ENCODE measurements at regions not wholly inside any gene's neighbourhood (a gene's known extent, or its start where the extent isn't known, plus 50 kb on each side); places are given as distances from the start of the nearest gene placed in this dataset.
A peak's percentile ranks its signal among the peaks of the same experiment; 100 is the strongest.
"Not testable (repeated sequence)": the region's sequence is repeated elsewhere in the genome, so short reads cannot be mapped to it uniquely, and the experiment has no call there.

DNA sequence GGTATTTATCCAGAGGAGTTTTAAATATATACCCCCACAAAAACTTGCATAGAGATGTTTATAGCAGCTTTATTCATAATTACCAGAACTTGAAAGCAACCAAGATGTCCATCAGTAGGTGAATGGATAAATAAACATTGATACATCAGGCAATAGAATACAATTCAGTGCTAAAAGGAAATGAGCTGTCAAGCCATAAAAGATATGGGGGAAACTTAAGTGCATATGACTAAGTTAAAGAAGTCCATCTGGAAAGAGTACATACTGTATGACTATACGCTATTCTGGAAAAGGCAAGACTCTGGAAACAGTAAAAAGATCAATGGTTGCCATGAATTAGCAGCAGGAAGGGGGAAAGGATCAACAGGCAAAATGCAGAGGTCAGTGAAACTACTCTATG lies 366.7 kb downstream of the HHIPL2 start:
- Histone ChIP-seq H3K36me3 (ENCODE audit: control insufficient read depth, insufficient read depth, low read length) (no peaks in the 10 kb centered on the region), H3K27me3 (replicated peaks; ENCODE audit: control insufficient read depth, insufficient read depth, low read length) (no peaks in the 10 kb centered on the region), H3K4me3 (replicated peaks; ENCODE audit: low read depth, low read length) (no peak overlapping the region)
- DNase-seq (ENCODE audit: extremely low read depth, insufficient read length) = no peak
- TF ChIP-seq, protein P1, sequence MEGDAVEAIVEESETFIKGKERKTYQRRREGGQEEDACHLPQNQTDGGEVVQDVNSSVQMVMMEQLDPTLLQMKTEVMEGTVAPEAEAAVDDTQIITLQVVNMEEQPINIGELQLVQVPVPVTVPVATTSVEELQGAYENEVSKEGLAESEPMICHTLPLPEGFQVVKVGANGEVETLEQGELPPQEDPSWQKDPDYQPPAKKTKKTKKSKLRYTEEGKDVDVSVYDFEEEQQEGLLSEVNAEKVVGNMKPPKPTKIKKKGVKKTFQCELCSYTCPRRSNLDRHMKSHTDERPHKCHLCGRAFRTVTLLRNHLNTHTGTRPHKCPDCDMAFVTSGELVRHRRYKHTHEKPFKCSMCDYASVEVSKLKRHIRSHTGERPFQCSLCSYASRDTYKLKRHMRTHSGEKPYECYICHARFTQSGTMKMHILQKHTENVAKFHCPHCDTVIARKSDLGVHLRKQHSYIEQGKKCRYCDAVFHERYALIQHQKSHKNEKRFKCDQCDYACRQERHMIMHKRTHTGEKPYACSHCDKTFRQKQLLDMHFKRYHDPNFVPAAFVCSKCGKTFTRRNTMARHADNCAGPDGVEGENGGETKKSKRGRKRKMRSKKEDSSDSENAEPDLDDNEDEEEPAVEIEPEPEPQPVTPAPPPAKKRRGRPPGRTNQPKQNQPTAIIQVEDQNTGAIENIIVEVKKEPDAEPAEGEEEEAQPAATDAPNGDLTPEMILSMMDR (IDR thresholded peaks at IDR 0.05; ENCODE audit: insufficient read depth, low read length, poor library complexity, severe bottlenecking) = no peak

DNA sequence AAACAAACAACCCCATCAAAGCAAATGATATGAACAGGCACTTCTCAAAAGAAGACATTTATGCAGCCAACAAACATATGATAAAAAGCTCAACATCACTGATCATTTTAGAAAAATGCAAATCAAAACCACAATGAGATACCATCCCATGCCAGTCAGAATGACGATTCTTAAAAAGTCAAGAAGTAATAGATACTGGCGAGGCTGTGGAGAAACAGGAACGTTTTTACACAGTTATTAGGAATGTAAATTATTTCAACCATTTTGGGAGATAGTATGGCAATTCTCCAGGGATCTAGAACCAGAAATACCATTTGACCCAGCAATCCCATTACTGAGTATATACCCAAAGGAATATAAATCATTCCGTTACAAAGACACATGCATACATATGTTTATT lies 370.4 kb downstream of the HHIPL2 start:
- H3K36me3 ChIP-seq (ENCODE audit: control insufficient read depth, insufficient read depth, low read length); H3K4me3 ChIP-seq (replicated peaks; ENCODE audit: low read depth, low read length); H3K27me3 ChIP-seq (replicated peaks; ENCODE audit: control insufficient read depth, insufficient read depth, low read length); DNase-seq (ENCODE audit: extremely low read depth, insufficient read length): not testable (repeated sequence)

DNA sequence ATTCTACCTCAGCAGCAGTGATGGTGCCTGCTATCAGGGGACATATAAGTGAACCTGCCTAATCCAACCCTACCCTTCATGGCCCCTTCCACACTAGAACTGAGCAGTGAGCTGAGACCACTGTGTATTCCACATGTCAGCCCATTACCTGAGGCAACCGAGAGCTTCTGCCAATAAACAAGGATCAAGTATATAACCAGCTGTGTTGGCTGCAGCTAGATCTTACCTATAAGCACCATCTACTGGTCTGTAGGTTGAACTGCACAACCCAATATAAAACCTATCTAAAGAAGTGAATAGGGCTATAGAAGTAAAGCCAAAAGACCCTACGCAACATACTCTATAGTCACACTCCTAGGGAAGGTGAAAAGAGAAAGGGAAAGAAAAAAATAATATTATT lies 376.9 kb downstream of the HHIPL2 start:
- TF ChIP-seq, protein P1 (IDR thresholded peaks at IDR 0.05; ENCODE audit: insufficient read depth, low read length, poor library complexity, severe bottlenecking) = peak; percentile 72
- DNase-seq (ENCODE audit: extremely low read depth, insufficient read length) = no peak
- no peak overlapping the region for H3K4me3 ChIP-seq (replicated peaks; ENCODE audit: low read depth, low read length)
- no peaks in the 10 kb centered on the region for H3K36me3 ChIP-seq (ENCODE audit: control insufficient read depth, insufficient read depth, low read length)
- no peaks in the 10 kb centered on the region for H3K27me3 ChIP-seq (replicated peaks; ENCODE audit: control insufficient read depth, insufficient read depth, low read length)

DNA sequence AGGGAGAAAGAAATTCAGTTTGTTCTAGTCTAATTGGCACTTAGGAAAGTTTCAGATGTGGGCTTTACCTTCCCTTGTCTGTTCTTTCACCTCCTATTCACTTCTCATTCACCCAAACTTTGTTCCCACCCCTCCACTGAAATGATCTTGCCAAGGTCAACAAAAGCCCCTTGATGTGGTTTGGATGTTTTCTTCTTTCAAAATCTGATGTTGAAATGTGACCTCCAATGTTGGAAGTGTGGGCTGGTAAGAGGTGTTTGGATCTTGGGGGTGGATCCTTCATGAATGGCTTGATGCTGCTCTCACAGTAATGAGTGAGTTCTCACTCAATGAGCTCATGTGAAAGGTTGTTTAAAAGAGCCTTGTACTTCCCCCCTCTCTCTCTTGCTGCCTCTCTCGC lies 379.3 kb downstream of the HHIPL2 start:
- Histone ChIP-seq H3K4me3 (replicated peaks; ENCODE audit: low read depth, low read length) (no peak overlapping the region), H3K36me3 (ENCODE audit: control insufficient read depth, insufficient read depth, low read length) (no peaks in the 10 kb centered on the region), H3K27me3 (replicated peaks; ENCODE audit: control insufficient read depth, insufficient read depth, low read length) (no peaks in the 10 kb centered on the region)
- no peak for DNase-seq (ENCODE audit: extremely low read depth, insufficient read length)
- TF ChIP-seq, protein P1 (IDR thresholded peaks at IDR 0.05; ENCODE audit: insufficient read depth, low read length, poor library complexity, severe bottlenecking) = no peak

DNA sequence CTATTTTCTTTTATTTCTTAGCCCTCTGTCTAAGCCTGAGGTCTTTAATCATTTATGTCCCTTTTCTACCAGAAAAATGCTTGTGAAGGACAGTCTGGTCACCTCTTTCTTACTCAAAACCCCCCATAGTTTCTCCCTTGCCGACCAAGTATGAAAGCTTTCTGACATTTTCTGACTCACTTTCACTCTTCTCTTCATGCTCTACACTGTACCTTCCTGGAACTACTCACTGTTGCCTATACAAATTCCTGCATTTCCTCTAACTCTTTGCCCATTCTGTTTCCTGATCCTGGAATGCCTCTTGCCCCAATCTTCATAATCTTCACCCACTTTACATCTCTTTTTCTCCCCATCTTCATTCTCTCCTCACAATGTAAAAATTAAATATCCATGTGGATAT lies 380.0 kb downstream of the HHIPL2 start:
- no peak for DNase-seq (ENCODE audit: extremely low read depth, insufficient read length)
- TF ChIP-seq, protein P1 (IDR thresholded peaks at IDR 0.05; ENCODE audit: insufficient read depth, low read length, poor library complexity, severe bottlenecking) = no peak
- H3K27me3 ChIP-seq (replicated peaks; ENCODE audit: control insufficient read depth, insufficient read depth, low read length) = no peaks in the 10 kb centered on the region
- no peak overlapping the region for H3K4me3 ChIP-seq (replicated peaks; ENCODE audit: low read depth, low read length)
- no peaks in the 10 kb centered on the region for H3K36me3 ChIP-seq (ENCODE audit: control insufficient read depth, insufficient read depth, low read length)

DNA sequence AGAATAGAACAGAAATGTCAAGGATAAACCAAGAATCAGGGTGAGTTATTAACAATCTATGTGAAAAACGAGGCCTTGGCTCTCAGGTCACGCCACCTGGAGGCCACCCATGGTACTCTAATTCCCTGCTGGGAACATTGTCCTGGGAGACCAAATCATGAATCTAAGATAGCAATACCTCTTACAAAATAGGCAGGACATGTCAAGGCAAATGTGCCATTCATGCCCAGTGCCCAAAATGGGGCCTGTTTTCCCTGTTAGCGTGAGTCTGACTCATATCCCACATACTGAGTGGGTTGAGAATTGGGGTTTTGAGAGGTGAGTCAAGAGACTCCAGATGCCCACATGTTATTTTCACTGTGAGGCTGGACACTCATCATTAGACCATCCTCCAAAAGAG lies 380.8 kb downstream of the HHIPL2 start:
- no peak for DNase-seq (ENCODE audit: extremely low read depth, insufficient read length)
- TF ChIP-seq, protein P1 (IDR thresholded peaks at IDR 0.05; ENCODE audit: insufficient read depth, low read length, poor library complexity, severe bottlenecking) = peak; percentile 74
- Histone ChIP-seq H3K27me3 (replicated peaks; ENCODE audit: control insufficient read depth, insufficient read depth, low read length) (no peaks in the 10 kb centered on the region), H3K4me3 (replicated peaks; ENCODE audit: low read depth, low read length) (no peak overlapping the region), H3K36me3 (ENCODE audit: control insufficient read depth, insufficient read depth, low read length) (no peaks in the 10 kb centered on the region)

All from GM06990 (cell line).